ENCODE measurements at regions not wholly inside any gene's neighbourhood (a gene's known extent, or its start where the extent isn't known, plus 50 kb on each side); places are given as distances from the start of the nearest gene placed in this dataset.

DNA sequence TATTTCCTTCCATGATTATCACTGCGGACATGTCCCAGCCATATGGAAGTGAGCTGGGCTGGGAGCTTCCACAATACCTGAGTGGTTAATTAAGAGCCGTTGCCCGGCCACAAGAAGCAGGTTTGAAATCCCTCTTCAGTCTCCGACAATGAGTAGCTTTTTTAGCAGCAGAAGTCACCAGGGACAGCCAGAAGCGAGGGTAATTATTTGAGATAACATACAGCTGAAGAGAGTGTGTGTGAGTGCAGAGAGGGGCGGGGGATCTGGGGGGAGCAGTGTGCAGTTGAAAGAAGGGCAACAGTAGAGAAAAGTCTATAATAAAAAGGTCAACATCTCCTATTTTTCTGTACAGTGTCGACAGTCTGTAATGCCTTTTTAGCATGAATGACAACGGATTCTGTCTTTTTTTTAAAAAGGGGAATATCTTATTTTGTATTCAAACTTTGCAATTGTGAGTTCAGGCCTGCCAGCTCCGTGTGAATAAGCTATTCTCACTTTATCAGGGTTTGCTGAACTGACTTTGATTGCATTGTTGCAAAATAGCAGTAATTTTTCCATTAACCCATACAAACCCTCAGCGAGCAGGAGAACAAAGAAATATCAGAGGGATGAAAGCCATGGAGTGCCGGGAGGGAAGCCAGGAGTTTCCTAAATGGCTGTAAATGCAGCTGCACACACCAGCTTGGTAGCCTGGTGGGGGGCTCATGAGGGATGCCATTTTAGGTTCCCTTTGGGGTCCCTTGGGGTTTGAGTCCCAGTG is 220.3 kb upstream of the IRX3 start:
- TF ChIP-seq EZH2 (IDR thresholded peaks at IDR 0.05; ENCODE audit: insufficient read depth, poor library complexity, severe bottlenecking) (no peak), EZH2phosphoT487 (IDR thresholded peaks at IDR 0.05; ENCODE audit: insufficient read depth, low read depth) (no peak)

All from GM23248 (cell line).